IMR-90 (cell line): ENCODE measurements at regions not wholly inside any gene's neighbourhood (a gene's known extent, or its start where the extent isn't known, plus 50 kb on each side); places are given as distances from the start of the nearest gene placed in this dataset.

ENCODE experiments used
- ATAC-seq: fragments of 200-7000 bp; cut with Tn5 transposase; 2 replicates; pipeline ENCODE4 v1.9.1; 2020; ENCODE audit warnings: low read depth, mild to moderate bottlenecking, moderate library complexity
- BruUV-seq: library from RNA; stranded (reverse); fragments of 400-500 nt; replicated peaks from 2 replicates; lab custom pipeline; 2021; lab: Mats Ljungman, UMichigan
- CTCF ChIA-PET: fragments of 300-600 bp; formaldehyde crosslinking; extraction: SDS; loops from one replicate; lab custom pipeline; 2021; ENCODE audit warnings: antibody characterized with exemption; lab: Yijun Ruan, JAX
- POLR2A ChIA-PET: fragments of 300-600 bp; sonication (Branson Sonifier 250); formaldehyde crosslinking; loops from one replicate; lab custom pipeline; 2022; ENCODE audit warnings: antibody characterized with exemption; ENCODE audit not compliant: unreplicated experiment; lab: Charles Lee
- DNase-seq: peaks from one replicate; pipeline ENCODE4 v3.0.0; 2013
- H2AFZ ChIP-seq: replicated peaks from 2 replicates; pipeline ENCODE3; 2013; ENCODE audit warnings: low read length, mild to moderate bottlenecking; ENCODE audit not compliant: poor library complexity
- H2AK5ac ChIP-seq: 2 replicates; pipeline ENCODE4 v1.6.1; 2013; ENCODE audit warnings: low read depth, low read length, inconsistent platforms
- H2AK9ac ChIP-seq: replicated peaks from 2 replicates; pipeline ENCODE3; 2013; ENCODE audit warnings: mild to moderate bottlenecking, low read depth, low read length, moderate library complexity; ENCODE audit not compliant: poor library complexity
- H2BK120ac ChIP-seq: 2 replicates; pipeline ENCODE4 v1.6.1; 2013; ENCODE audit warnings: low read depth, low read length, inconsistent platforms
- H2BK15ac ChIP-seq: 3 replicates; pipeline ENCODE4 v1.6.1; 2013; ENCODE audit warnings: low read depth, low read length, inconsistent platforms
- H2BK20ac ChIP-seq: 2 replicates; pipeline ENCODE4 v1.6.1; 2013; ENCODE audit warnings: low read depth, mild to moderate bottlenecking, inconsistent platforms, low read length, moderate library complexity
- H2BK5ac ChIP-seq: 2 replicates; pipeline ENCODE4 v1.6.1; 2013; ENCODE audit warnings: mild to moderate bottlenecking, low read depth, low read length, inconsistent platforms; ENCODE audit not compliant: poor library complexity, severe bottlenecking
- H3K14ac ChIP-seq: replicated peaks from 2 replicates; pipeline ENCODE4 v1.6.1; 2013; ENCODE audit warnings: low read depth, low read length, inconsistent platforms
- H3K18ac ChIP-seq: 2 replicates; pipeline ENCODE4 v1.6.1; 2013; ENCODE audit warnings: low read depth, low read length, control low read depth
- H3K23ac ChIP-seq: 2 replicates; pipeline ENCODE4 v1.6.1; 2013; ENCODE audit warnings: low read depth, low read length, inconsistent platforms
- H3K27ac ChIP-seq: 2 replicates; pipeline ENCODE4 v1.5.1; 2013; ENCODE audit warnings: mild to moderate bottlenecking, control low read depth, low read length; ENCODE audit not compliant: insufficient read depth
- H3K27me3 ChIP-seq: 2 replicates; pipeline ENCODE4 v1.6.1; 2013; ENCODE audit warnings: low read length; ENCODE audit not compliant: control insufficient read depth, insufficient read depth
- H3K36me3 ChIP-seq: 2 replicates; pipeline ENCODE4 v1.6.1; 2013; ENCODE audit warnings: low read length, mixed read lengths; ENCODE audit not compliant: control insufficient read depth, insufficient read depth
- H3K4ac ChIP-seq: 2 replicates; pipeline ENCODE4 v1.6.1; 2013; ENCODE audit warnings: low read depth, low read length, inconsistent platforms
- H3K4me1 ChIP-seq: 2 replicates; pipeline ENCODE4 v1.6.1; 2013; ENCODE audit warnings: low read length, mixed read lengths; ENCODE audit not compliant: control insufficient read depth, insufficient read depth
- H3K4me2 ChIP-seq: 2 replicates; pipeline ENCODE4 v1.6.1; 2013; ENCODE audit warnings: low read depth, mild to moderate bottlenecking, control low read depth, low read length, moderate library complexity
- H3K4me3 ChIP-seq: 2 replicates; pipeline ENCODE4 v1.5.1; 2013; ENCODE audit warnings: low read depth, mild to moderate bottlenecking, control low read depth, low read length, moderate library complexity; ENCODE audit not compliant: insufficient read depth
- H3K56ac ChIP-seq: 2 replicates; pipeline ENCODE4 v1.6.1; 2013; ENCODE audit warnings: low read length, inconsistent platforms; ENCODE audit not compliant: insufficient read depth; ENCODE audit errors: extremely low read depth
- H3K79me1 ChIP-seq, 2 experiments: 2 replicates each; pipeline ENCODE4 v1.6.1; 2013; ENCODE audit warnings: low read length in 2 of 2, inconsistent platforms in 1 of 2, low read depth in 1 of 2
- H3K9ac ChIP-seq: 2 replicates; pipeline ENCODE4 v1.6.1; 2013; ENCODE audit warnings: low read depth, low read length, control low read depth
- H3K9me1 ChIP-seq: 2 replicates; pipeline ENCODE4 v1.6.1; 2013; ENCODE audit warnings: low read length, inconsistent platforms; ENCODE audit not compliant: insufficient read depth
- H3K9me3 ChIP-seq: 2 replicates; pipeline ENCODE4 v1.6.1; 2013; ENCODE audit warnings: low read length; ENCODE audit not compliant: control insufficient read depth, insufficient read depth
- H4K20me1 ChIP-seq: 2 replicates; pipeline ENCODE4 v1.6.1; 2013; ENCODE audit warnings: low read length, inconsistent platforms; ENCODE audit not compliant: insufficient read depth
- H4K5ac ChIP-seq: 2 replicates; pipeline ENCODE4 v1.6.1; 2013; ENCODE audit warnings: mild to moderate bottlenecking, low read depth, low read length, control low read depth
- H4K8ac ChIP-seq, 2 experiments: 2 replicates each; pipeline ENCODE4 v1.6.1; 2013; ENCODE audit warnings: low read depth in 2 of 2, low read length in 2 of 2, control low read depth in 1 of 2, inconsistent platforms in 1 of 2
- H4K91ac ChIP-seq: 2 replicates; pipeline ENCODE4 v1.6.1; 2013; ENCODE audit warnings: low read depth, low read length, inconsistent platforms; ENCODE audit not compliant: insufficient read depth
- CTCF ChIP-seq: conservative IDR thresholded peaks from 2 replicates; pipeline ENCODE4 v1.5.1; 2012; ENCODE audit warnings: mild to moderate bottlenecking, low read depth, low read length, improper control_type of control experiment
- MAFK ChIP-seq: IDR thresholded peaks from 2 replicates; pipeline ENCODE4 v1.6.1; 2012; ENCODE audit warnings: low read depth, low read length, improper control_type of control experiment
- MAZ ChIP-seq: IDR thresholded peaks from 2 replicates; pipeline ENCODE4 v1.6.1; 2012; ENCODE audit warnings: low read depth, mild to moderate bottlenecking, low read length, improper control_type of control experiment, moderate library complexity, borderline replicate concordance
- WGBS, 2 experiments: methylation state at CpG; one replicate each; pipeline versions ENCODE4 v1.1.5 to v1.1.7; 2013; ENCODE audit warnings: missing lambda C conversion rate in 2 of 2; ENCODE audit not compliant: insufficient read length in 1 of 2; ENCODE audit errors: extremely low coverage in 2 of 2; 5-methylcytosine and 5-hydroxymethylcytosine counted together
- dilution Hi-C: fragments of 300-500 bp; cut with HindIII; formaldehyde crosslinking; loops from one replicate; pipeline ENCODE4 v1.14.3; 2018; ENCODE audit warnings: low sequenced_read_pairs; ENCODE audit not compliant: unreplicated experiment
- in situ Hi-C: fragments of 300-500 bp; cut with MboI; formaldehyde crosslinking; loops from 3 replicates; pipeline ENCODE4 v1.14.3; 2019; ENCODE audit warnings: low sequenced_read_pairs, inconsistent platforms, mixed read lengths
- intact Hi-C: fragments of 100-400 bp; cut with micrococcal nuclease; formaldehyde crosslinking; loops from 2 replicates; pipeline ENCODE4 v1.10.0; 2022

- Histone ChIP-seq H2AFZ (no peak overlapping the region), H3K9me1 (no peaks in the 10 kb centered on the region), H2AK5ac (no peak overlapping the region), H3K27ac (no peak overlapping the region), H3K14ac (no peak overlapping the region), H3K79me1 (no peaks in the 10 kb centered on the region), H2AK9ac (no peak overlapping the region), H4K8ac (no peak overlapping the region), H2BK5ac (no peak overlapping the region), H3K18ac (no peak overlapping the region), H2BK120ac (no peak overlapping the region), H3K4me3 (no peak overlapping the region), H4K91ac (no peak overlapping the region), H3K4me2 (no peak overlapping the region), H3K9me3 (peaks cover 22% of the 10 kb centered on the region), H2BK15ac (no peak overlapping the region), H3K27me3 (no peaks in the 10 kb centered on the region), H2BK20ac (no peak overlapping the region), H3K4ac (no peak overlapping the region), H3K23ac (no peak overlapping the region), H3K9ac (no peak overlapping the region), H3K56ac (no peak overlapping the region), H3K4me1 (no peaks in the 10 kb centered on the region), H4K5ac (no peak overlapping the region), H4K20me1 (no peaks in the 10 kb centered on the region), H3K36me3 (no peaks in the 10 kb centered on the region)
- POLR2A ChIA-PET = no interaction called here
- dilution Hi-C loops (no loop called here), in situ Hi-C loops (no loop called here), intact Hi-C loops (no loop called here)
- CTCF ChIA-PET = no interaction called here
- WGBS, 2 experiments = 61% methylated on average over 3 of the region's 6 CpGs; no CpG with 5 or more reads in 1 of the 2 experiments
- no peak for TF ChIP-seq MAFK
- no peak for TF ChIP-seq CTCF
- no peak for TF ChIP-seq MAZ
- ATAC-seq = no peak
- DNase-seq = no peak
- BruUV-seq = no TSS peak
These were observed 254.9 kb downstream of the AACS start for GRCh38 chr12:125320177-125320576.
